PC-3 (cell line): ENCODE measurements at regions not wholly inside any gene's neighbourhood (a gene's known extent, or its start where the extent isn't known, plus 50 kb on each side); places are given as distances from the start of the nearest gene placed in this dataset.

Experiments used
- ATAC-seq: fragments of 200-7000 bp; cut with Tn5 transposase; 2 replicates; pipeline ENCODE4 v1.9.1; 2020; ENCODE audit warnings: mild to moderate bottlenecking, moderate library complexity
- BruUV-seq: library from RNA; stranded (reverse); fragments of 400-500 nt; replicated peaks from 2 replicates; lab custom pipeline; 2021; lab: Mats Ljungman, UMichigan
- CTCF ChIA-PET: fragments of 300-600 bp; sonication (Branson Sonifier 250); formaldehyde crosslinking; loops from one replicate; lab custom pipeline; 2022; ENCODE audit warnings: antibody characterized with exemption; lab: Charles Lee
- POLR2A ChIA-PET: fragments of 300-600 bp; sonication (Branson Sonifier 250); formaldehyde crosslinking; loops from one replicate; lab custom pipeline; 2022; ENCODE audit warnings: antibody characterized with exemption; ENCODE audit not compliant: unreplicated experiment; lab: Charles Lee
- DNase-seq: peaks from one replicate; pipeline ENCODE4 v3.0.0-alpha.2; 2015
- H2AFZ ChIP-seq: fragments of 300-600 bp; sonication (generic); 2 replicates; pipeline ENCODE4 v1.6.0; 2016; ENCODE audit warnings: antibody characterized with exemption, low read length
- H3F3A ChIP-seq: fragments of 300-600 bp; sonication (generic); one replicate; pipeline ENCODE4 v1.6.0; 2017; ENCODE audit warnings: antibody characterized with exemption, low read length, control low read depth, mild to moderate bottlenecking; ENCODE audit not compliant: unreplicated experiment
- H3K27ac ChIP-seq: fragments of 300-600 bp; sonication (generic); 2 replicates; pipeline ENCODE4 v1.5.1; 2016; ENCODE audit warnings: mild to moderate bottlenecking, low read length
- H3K27me3 ChIP-seq: fragments of 300-600 bp; sonication (generic); 2 replicates; pipeline ENCODE4 v1.6.1; 2016; ENCODE audit warnings: low read length, mixed read lengths
- H3K36me3 ChIP-seq: fragments of 300-600 bp; sonication (generic); 2 replicates; pipeline ENCODE4 v1.6.1; 2016; ENCODE audit warnings: low read depth, mixed run types, low read length, mixed read lengths
- H3K4me1 ChIP-seq: fragments of 300-600 bp; sonication (generic); 2 replicates; pipeline ENCODE4 v1.5.1; 2016; ENCODE audit warnings: low read length; ENCODE audit not compliant: insufficient read depth
- H3K4me2 ChIP-seq: fragments of 300-600 bp; sonication (generic); 2 replicates; pipeline ENCODE4 v1.6.0; 2016; ENCODE audit warnings: low read length
- H3K4me3 ChIP-seq: fragments of 300-600 bp; sonication (generic); 2 replicates; pipeline ENCODE4 v1.5.1; 2016; ENCODE audit warnings: mild to moderate bottlenecking, low read length, mixed read lengths
- H3K79me2 ChIP-seq: fragments of 300-600 bp; sonication (generic); 2 replicates; pipeline ENCODE4 v1.6.1; 2017; ENCODE audit warnings: low read length, mixed read lengths
- H3K9ac ChIP-seq: fragments of 300-600 bp; sonication (generic); 2 replicates; pipeline ENCODE4 v1.6.0; 2016; ENCODE audit warnings: mild to moderate bottlenecking, low read length
- H3K9me2 ChIP-seq: fragments of 300-600 bp; sonication (generic); replicated peaks from 2 replicates; pipeline ENCODE4 v1.6.1; 2016; ENCODE audit warnings: mixed run types, low read length, mixed read lengths
- H3K9me3 ChIP-seq: fragments of 300-600 bp; sonication (generic); 2 replicates; pipeline ENCODE4 v1.6.1; 2016; ENCODE audit warnings: low read length, mixed read lengths
- H4K20me1 ChIP-seq: fragments of 300-600 bp; sonication (generic); 2 replicates; pipeline ENCODE4 v1.6.1; 2016; ENCODE audit warnings: low read length, mixed read lengths
- EZH2 ChIP-seq: fragments of 300-600 bp; sonication (generic); IDR thresholded peaks from one replicate; pipeline ENCODE4 v1.6.1; 2017; ENCODE audit warnings: antibody characterized with exemption, mild to moderate bottlenecking, low read length; ENCODE audit not compliant: unreplicated experiment
- EZH2phosphoT487 ChIP-seq: fragments of 300-600 bp; sonication (generic); IDR thresholded peaks from 2 replicates; pipeline ENCODE4 v1.6.1; 2018; ENCODE audit warnings: mild to moderate bottlenecking, antibody characterized with exemption, low read length, borderline replicate concordance
- intact Hi-C: fragments of 100-400 bp; cut with micrococcal nuclease; formaldehyde crosslinking; loops from 2 replicates; pipeline ENCODE4 v1.9.0; 2023
- TF ChIP-seq, protein P1 (sequence below): fragments of 300-600 bp; sonication (generic); conservative IDR thresholded peaks from 2 replicates; pipeline ENCODE4 v1.5.1; 2017; ENCODE audit warnings: antibody characterized with exemption, low read depth, mild to moderate bottlenecking, low read length

DNA sequence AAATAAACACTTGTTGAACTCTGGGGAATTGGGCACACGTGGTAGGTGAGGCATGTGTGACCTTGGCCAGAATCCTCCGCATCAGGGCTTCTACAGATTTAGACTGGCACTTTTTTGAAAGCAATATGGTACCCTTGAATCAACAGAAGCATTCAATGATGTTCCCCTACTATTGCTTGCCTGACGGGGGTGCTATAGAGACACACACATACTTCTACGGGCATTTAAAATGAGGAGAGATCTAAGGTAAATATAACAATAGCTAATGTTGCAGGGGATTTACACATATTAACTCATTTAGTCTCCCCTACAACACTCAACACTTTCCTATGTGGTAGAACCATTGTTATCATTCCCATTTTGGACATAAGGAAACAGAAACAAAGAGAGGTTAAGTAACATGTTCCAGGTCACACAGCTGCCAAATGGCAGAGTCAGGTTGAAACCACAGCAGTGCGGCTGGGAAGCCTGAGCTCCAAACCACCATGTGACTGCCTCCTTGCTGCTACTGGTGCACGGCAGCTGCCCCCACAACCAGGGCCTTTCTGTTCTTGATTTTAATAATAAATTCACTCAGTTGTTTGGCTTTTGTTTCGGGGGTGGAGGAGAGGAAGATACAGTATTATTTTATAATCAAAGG lies 147.4 kb downstream of the ZNF281 start:
- Histone ChIP-seq H3K79me2 (no peaks in the 10 kb centered on the region), H3K4me2 (no peak overlapping the region), H3F3A (no peaks in the 10 kb centered on the region), H3K27me3 (no peaks in the 10 kb centered on the region), H3K36me3 (no peaks in the 10 kb centered on the region), H3K9me3 (no peaks in the 10 kb centered on the region), H3K9me2 (0 out of 2 replicates have a peak, but pooled peaks cover 6% of the 10 kb centered on the region), H3K4me3 (no peak overlapping the region), H3K4me1 (no peaks in the 10 kb centered on the region; the same call in 1 of the 2 replicates), H3K27ac (no peak overlapping the region), H3K9ac (no peak overlapping the region), H4K20me1 (no peaks in the 10 kb centered on the region), H2AFZ (no peak overlapping the region)
- no peak for DNase-seq
- intact Hi-C loops = no loop called here
- TF ChIP-seq EZH2phosphoT487 (no peak), EZH2 (no peak)
- TF ChIP-seq, protein P1, sequence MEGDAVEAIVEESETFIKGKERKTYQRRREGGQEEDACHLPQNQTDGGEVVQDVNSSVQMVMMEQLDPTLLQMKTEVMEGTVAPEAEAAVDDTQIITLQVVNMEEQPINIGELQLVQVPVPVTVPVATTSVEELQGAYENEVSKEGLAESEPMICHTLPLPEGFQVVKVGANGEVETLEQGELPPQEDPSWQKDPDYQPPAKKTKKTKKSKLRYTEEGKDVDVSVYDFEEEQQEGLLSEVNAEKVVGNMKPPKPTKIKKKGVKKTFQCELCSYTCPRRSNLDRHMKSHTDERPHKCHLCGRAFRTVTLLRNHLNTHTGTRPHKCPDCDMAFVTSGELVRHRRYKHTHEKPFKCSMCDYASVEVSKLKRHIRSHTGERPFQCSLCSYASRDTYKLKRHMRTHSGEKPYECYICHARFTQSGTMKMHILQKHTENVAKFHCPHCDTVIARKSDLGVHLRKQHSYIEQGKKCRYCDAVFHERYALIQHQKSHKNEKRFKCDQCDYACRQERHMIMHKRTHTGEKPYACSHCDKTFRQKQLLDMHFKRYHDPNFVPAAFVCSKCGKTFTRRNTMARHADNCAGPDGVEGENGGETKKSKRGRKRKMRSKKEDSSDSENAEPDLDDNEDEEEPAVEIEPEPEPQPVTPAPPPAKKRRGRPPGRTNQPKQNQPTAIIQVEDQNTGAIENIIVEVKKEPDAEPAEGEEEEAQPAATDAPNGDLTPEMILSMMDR = peak; percentile 54; the same call in 1 of the 2 replicates
- CTCF ChIA-PET = interaction anchor here (0.5 kb wide), 1 partner anchor 19 kb away, joined by 3 read pairs; no protein-coding TSS in a partner anchor
- BruUV-seq = no TSS peak
- POLR2A ChIA-PET = no interaction called here
- ATAC-seq = no peak

DNA sequence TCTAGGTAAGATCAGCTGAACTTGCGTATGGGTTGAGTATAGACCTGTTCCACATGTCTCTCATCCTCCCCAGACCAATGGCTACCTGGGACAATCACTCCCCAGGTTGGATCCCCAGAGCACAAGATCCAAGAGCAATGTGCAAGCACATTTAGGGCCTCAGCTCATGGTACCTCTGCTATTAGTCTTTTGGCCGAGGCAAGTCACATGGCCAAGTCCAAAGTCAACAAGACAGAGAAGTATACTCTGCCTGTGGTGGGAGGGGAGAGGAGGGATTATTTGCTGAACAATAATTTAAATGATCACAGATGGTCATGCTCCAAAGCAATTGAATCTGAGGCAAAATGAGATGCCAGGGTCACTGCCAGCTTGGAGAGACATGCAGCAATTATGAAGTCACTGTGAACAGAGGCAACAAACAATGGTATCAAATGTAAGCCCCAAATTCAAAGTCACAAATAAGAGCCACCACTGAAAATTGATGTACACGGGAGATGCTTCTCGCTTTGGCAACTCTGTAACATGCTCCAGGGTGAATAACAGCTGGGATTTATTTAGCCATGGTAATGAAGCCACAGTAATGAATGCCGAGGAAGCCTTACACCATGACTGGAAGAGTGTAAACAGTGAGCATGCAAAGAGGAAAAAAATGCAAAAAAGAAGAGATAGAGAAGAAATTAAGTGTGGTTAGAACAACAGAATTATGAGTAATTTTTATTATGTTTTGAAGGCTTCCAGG lies 149.1 kb downstream of the ZNF281 start:
- Histone ChIP-seq H3K9me2 (0 out of 2 replicates have a peak, but pooled peaks cover 6% of the 10 kb centered on the region), H3K9ac (no peak overlapping the region), H3K4me2 (no peak overlapping the region), H3K9me3 (no peaks in the 10 kb centered on the region), H3K27ac (no peak overlapping the region), H2AFZ (no peak overlapping the region), H3K36me3 (no peaks in the 10 kb centered on the region), H3K27me3 (no peaks in the 10 kb centered on the region), H3F3A (no peaks in the 10 kb centered on the region), H3K79me2 (no peaks in the 10 kb centered on the region), H4K20me1 (no peaks in the 10 kb centered on the region), H3K4me1 (no peaks in the 10 kb centered on the region; the same call in 1 of the 2 replicates), H3K4me3 (no peak overlapping the region)
- DNase-seq (no peak), ATAC-seq (no peak)
- POLR2A ChIA-PET = no interaction called here
- TF ChIP-seq EZH2 (no peak), EZH2phosphoT487 (no peak)
- TF ChIP-seq, protein P1 = no peak
- no TSS peak for BruUV-seq
- CTCF ChIA-PET = no interaction called here
- intact Hi-C loops = no loop called here
